ENCODE measurements at regions not wholly inside any gene's neighbourhood (a gene's known extent, or its start where the extent isn't known, plus 50 kb on each side); places are given as distances from the start of the nearest gene placed in this dataset.
A peak's percentile ranks its signal among the peaks of the same experiment; 100 is the strongest.

DNA sequence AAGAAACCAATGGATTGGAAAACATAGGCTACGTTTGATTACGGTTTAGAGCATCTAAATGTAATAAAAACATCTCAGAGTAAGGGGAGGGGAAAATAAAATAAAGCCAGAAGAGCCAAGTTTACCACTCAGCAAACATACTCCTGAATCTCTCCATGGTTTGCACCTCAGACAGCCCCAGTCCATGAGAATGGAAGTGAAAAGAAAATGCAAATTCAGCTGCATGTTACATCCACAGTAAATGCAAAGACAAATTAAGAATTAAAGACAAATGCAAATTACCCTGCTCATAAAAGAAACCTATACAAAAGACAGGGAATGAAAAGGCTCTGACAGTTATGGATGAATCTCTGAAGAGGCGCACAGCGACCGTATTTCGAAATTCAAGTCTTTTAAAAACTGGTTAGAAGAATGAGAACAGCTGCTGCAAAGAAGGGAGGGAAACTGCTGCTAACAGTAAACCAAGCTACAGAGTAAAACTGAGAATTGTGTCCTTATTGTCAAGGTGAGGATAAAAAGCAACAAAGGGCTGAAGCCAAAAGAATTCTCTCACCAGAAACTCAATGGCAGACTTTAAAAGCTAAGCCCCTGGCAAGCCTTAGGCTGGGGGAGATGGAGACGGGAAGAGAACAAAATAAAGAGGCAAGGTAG is 197.9 kb upstream of the ACVR2A start:
- Histone ChIP-seq H2BK120ac (ENCODE audit: low read depth, low read length, poor library complexity, severe bottlenecking) (no peak overlapping the region), H3K9ac (ENCODE audit: extremely low read depth, insufficient read length, low read length) (no peak overlapping the region), H3K4me1 (ENCODE audit: insufficient read depth, low read length) (peaks cover 2% of the 10 kb centered on the region), H3K79me2 (ENCODE audit: insufficient read depth, low read length) (no peaks in the 10 kb centered on the region), H2BK20ac (ENCODE audit: low read depth, low read length, poor library complexity, severe bottlenecking) (no peak overlapping the region), H4K5ac (ENCODE audit: insufficient read length, low read depth, low read length) (no peak overlapping the region), H2AK5ac (ENCODE audit: insufficient read length, low read length) (no peak overlapping the region), H3K14ac (ENCODE audit: insufficient read depth, low read length) (no peak overlapping the region), H2BK12ac (ENCODE audit: insufficient read length, low read depth, low read length) (no peak overlapping the region), H3K79me1 (ENCODE audit: insufficient read depth, low read depth, low read length, poor library complexity, severe bottlenecking) (no peaks in the 10 kb centered on the region), H3T11ph (ENCODE audit: low read length) (no peak overlapping the region), H3K23ac (ENCODE audit: insufficient read length, low read depth, low read length) (no peak overlapping the region), H4K91ac (ENCODE audit: insufficient read length, low read depth, low read length) (no peak overlapping the region), H4K20me1 (ENCODE audit: control insufficient read depth, insufficient read depth, insufficient read length) (no peaks in the 10 kb centered on the region), H3K27ac (ENCODE audit: insufficient read length, low read depth, low read length) (no peak overlapping the region), H3K4ac (ENCODE audit: low read depth, low read length) (no peak overlapping the region), H3K9me3 (ENCODE audit: control insufficient read depth, low read depth, low read length) (no peaks in the 10 kb centered on the region), H2BK15ac (ENCODE audit: low read depth, low read length) (no peak overlapping the region), H2BK5ac (ENCODE audit: insufficient read length, low read length) (no peak overlapping the region), H3K23me2 (ENCODE audit: insufficient read length, low read depth, low read length, poor library complexity, severe bottlenecking) (no peaks in the 10 kb centered on the region), H3K27me3 (ENCODE audit: insufficient read depth, low read length) (no peaks in the 10 kb centered on the region), H3K56ac (ENCODE audit: insufficient read length, low read depth, low read length) (no peak overlapping the region), H4K8ac (replicated peaks; ENCODE audit: insufficient read length, low read depth, low read length) (no peak overlapping the region), H2AFZ (ENCODE audit: low read length) (no peak overlapping the region), H3K18ac (ENCODE audit: insufficient read length, low read depth, low read length) (no peak overlapping the region), H3K4me2 (ENCODE audit: insufficient read depth, insufficient read length, low read length) (no peak overlapping the region)
- Mint-ChIP-seq H3K4me3 (peak overlapping the region; percentile 1 to 14; a peak in 4 of 5 replicates), H3K36me3 (ENCODE audit: insufficient read depth in 1 of 3, low read depth in 3 of 3) (no peaks in the 10 kb centered on the region), H3K9me3 (no peaks in the 10 kb centered on the region), H3K27ac (peak overlapping the region; percentile 36 to 99 (median 78); a peak in 6 of 7 replicates), H3K4me1 (peaks cover 67 to 69% of the 10 kb centered on the region in 2 experiments), H3K27me3 (ENCODE audit: low read depth) (no peaks in the 10 kb centered on the region)
- WGBS (ENCODE audit: extremely low coverage, insufficient read length, low lambda C conversion rate): no CpG with 5 or more reads among the region's 7 CpGs
- no peak for DNase-seq
- TF ChIP-seq, protein P1, sequence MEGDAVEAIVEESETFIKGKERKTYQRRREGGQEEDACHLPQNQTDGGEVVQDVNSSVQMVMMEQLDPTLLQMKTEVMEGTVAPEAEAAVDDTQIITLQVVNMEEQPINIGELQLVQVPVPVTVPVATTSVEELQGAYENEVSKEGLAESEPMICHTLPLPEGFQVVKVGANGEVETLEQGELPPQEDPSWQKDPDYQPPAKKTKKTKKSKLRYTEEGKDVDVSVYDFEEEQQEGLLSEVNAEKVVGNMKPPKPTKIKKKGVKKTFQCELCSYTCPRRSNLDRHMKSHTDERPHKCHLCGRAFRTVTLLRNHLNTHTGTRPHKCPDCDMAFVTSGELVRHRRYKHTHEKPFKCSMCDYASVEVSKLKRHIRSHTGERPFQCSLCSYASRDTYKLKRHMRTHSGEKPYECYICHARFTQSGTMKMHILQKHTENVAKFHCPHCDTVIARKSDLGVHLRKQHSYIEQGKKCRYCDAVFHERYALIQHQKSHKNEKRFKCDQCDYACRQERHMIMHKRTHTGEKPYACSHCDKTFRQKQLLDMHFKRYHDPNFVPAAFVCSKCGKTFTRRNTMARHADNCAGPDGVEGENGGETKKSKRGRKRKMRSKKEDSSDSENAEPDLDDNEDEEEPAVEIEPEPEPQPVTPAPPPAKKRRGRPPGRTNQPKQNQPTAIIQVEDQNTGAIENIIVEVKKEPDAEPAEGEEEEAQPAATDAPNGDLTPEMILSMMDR (conservative IDR thresholded peaks at IDR 0.05): no peak
